ENCODE measurements at regions not wholly inside any gene's neighbourhood (a gene's known extent, or its start where the extent isn't known, plus 50 kb on each side); places are given as distances from the start of the nearest gene placed in this dataset.
A peak's percentile ranks its signal among the peaks of the same experiment; 100 is the strongest.
"Not testable (repeated sequence)": the region's sequence is repeated elsewhere in the genome, so short reads cannot be mapped to it uniquely, and the experiment has no call there.

DNA sequence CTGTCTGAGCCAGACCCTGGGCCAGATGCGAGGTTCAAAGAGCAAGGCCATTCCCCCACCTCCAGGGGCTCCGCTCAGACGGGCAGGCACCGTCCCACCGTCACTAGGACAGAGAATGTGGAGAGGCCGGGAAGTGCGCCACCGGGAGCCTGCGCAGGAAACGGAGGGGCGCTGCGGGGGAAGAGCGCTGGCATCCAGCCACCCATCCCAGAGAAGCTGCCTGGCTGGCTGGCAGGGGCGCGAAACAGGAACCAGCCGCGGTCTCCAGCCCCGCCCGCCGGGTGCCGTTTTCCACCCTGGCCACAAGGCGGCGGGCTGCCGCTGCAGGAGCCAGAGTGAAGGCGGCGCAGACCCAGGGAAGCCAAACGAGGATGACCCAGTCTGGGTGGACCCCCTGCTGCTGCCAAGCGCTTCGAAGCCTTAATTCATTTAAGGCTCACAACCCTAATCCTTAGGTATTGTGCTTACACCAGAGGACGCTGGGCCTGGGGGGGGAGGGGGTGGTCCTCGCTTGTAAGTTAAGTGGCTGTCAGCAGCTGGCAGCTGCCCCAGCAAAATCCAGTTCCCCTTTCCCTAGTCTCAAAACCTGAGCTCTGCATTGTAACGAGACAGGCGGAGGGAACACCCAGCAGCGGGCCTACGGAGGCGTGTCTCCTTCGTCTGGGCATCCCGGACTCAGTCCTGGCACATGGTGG, 114.8 kb upstream of the SMURF2 start:
- not testable (repeated sequence) for H3K27ac ChIP-seq (ENCODE audit: low read length)
- H3K4me3 ChIP-seq (ENCODE audit: low read depth in 1 of 2, low read length in 2 of 2) = peak overlapping the region; percentile 11 to 58

DNA sequence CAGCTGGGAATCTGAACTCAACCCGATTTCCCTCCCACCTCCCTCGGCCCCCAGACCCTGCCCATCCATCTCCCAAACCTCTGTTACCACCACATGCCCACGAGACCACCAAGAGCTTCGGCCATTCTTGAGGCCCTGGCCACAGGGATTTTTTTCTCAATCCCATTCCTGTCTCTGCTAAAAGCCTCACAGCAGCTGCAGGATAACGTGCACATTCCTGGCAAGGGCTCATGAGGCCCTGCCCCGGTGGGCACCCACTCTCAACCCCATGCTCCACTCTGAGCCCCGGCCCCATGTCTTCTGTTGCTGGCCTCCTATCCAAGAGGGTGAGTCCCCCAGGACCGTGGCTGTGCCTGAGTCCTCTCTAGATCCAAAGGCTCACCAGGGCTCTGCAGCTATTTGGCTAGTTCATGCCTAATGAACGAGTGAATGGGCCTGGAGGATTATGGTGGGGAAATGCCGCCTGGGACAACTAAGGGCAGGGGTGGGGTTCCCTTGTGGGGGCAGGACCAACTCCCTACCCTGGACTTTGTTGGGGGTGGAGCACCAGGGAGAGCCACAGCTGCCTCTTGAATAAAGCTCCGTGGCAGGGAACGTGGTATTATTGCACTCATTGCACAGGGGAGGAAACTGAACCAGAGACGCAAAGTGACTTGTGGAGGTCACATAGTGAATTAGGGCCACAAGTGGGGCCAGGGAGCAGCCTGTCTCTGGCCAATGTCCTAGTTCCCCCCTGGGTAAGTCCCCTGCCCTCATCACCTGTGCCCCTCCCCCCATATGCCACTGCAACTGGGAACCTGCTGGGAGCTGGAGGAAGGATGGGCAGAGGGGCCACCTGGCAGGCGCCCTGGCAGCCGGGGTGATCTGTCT, 113.8 kb upstream of the SMURF2 start:
- Histone ChIP-seq H3K9me3 (ENCODE audit: control insufficient read depth in 1 of 2, low read length in 2 of 2) (no peaks in the 10 kb centered on the region), H3K4me3 (ENCODE audit: low read depth in 1 of 2, low read length in 2 of 2) (no peak overlapping the region), H3K36me3 (ENCODE audit: control insufficient read depth in 1 of 2, insufficient read depth in 2 of 2, low read length in 2 of 2) (no peaks in the 10 kb centered on the region), H3K27ac (ENCODE audit: low read length) (no peak overlapping the region), H3K4me1 (ENCODE audit: control insufficient read depth in 1 of 2, insufficient read depth in 2 of 2, low read length in 2 of 2) (peaks cover 4 to 47% of the 10 kb centered on the region in 2 donors), H3K27me3 (ENCODE audit: low read depth, low read length) (peaks cover 12% of the 10 kb centered on the region)

More for the DNA sequence above, 114.8 kb upstream of the SMURF2 start:
- Histone ChIP-seq H3K27me3 (ENCODE audit: low read depth, low read length) (peaks cover 14% of the 10 kb centered on the region), H3K4me1 (ENCODE audit: control insufficient read depth in 1 of 2, insufficient read depth in 2 of 2, low read length in 2 of 2) (peaks cover 4 to 56% of the 10 kb centered on the region in 2 donors)
- H3K9me3 ChIP-seq (ENCODE audit: control insufficient read depth in 1 of 2, low read length in 2 of 2); H3K36me3 ChIP-seq (ENCODE audit: control insufficient read depth in 1 of 2, insufficient read depth in 2 of 2, low read length in 2 of 2): not testable (repeated sequence)

- Histone ChIP-seq H3K27me3 (ENCODE audit: low read depth, low read length) (peaks cover 12% of the 10 kb centered on the region), H3K36me3 (ENCODE audit: control insufficient read depth in 1 of 2, insufficient read depth in 2 of 2, low read length in 2 of 2) (no peaks in the 10 kb centered on the region), H3K27ac (ENCODE audit: low read length) (no peak overlapping the region), H3K9me3 (ENCODE audit: control insufficient read depth in 1 of 2, low read length in 2 of 2) (no peaks in the 10 kb centered on the region), H3K4me1 (ENCODE audit: control insufficient read depth in 1 of 2, insufficient read depth in 2 of 2, low read length in 2 of 2) (peaks cover 4 to 38% of the 10 kb centered on the region in 2 donors), H3K4me3 (ENCODE audit: low read depth in 1 of 2, low read length in 2 of 2) (no peak overlapping the region)
Observed at GRCh38 chr17:64774888-64775540, 112.9 kb upstream of the SMURF2 start.

DNA sequence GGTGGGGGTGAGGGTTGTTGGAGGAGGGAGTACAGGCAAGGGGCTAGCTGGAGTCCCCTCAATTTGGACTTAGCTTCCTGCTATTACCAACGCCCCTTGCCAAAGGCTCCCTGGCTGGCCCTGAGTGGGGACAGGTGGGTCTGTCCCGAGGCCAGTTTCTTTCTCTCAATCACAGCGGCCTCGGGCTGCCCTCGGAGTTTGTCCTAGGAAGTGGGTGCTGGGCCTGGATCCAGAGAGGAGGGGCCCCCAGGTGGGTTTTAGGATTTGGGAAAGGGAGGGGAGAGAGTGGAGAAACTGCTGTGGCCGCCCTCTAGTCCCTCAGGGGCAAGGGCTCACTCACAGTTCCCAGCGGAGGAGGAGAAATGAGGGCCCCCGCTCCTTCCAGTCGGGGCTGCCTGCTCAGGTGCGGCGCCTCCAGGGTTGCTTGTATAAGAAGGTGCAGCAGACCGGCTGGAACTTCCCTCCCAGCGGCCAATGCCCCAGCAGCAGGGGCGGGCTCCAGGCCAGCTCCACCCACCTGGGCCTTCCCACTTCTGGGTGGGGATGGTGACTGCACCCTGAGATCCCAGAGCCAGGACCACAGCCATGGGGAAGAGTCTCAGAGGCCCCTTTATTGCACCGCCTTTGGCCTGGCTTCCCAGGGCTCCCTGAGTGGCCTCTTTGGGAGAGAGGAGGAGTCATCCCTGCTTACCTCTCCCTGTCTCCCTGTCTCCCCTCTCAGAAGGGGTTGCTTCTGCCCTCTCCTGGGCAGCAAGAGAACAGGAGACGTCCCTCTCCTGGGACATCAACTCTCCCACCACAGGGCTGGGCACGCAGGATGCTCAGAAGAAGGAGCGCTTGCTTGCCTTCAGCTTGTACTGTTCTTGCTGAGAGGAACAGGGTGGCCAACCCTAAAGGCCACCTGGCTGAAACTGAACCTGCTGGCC, 112.0 kb upstream of the SMURF2 start:
- H3K27me3 ChIP-seq (ENCODE audit: low read depth, low read length) = peaks cover 4% of the 10 kb centered on the region
- H3K9me3 ChIP-seq (ENCODE audit: control insufficient read depth in 1 of 2, low read length in 2 of 2) = no peaks in the 10 kb centered on the region
- no peaks in the 10 kb centered on the region for H3K36me3 ChIP-seq (ENCODE audit: control insufficient read depth in 1 of 2, insufficient read depth in 2 of 2, low read length in 2 of 2)
- peaks cover 4 to 28% of the 10 kb centered on the region in 2 donors for H3K4me1 ChIP-seq (ENCODE audit: control insufficient read depth in 1 of 2, insufficient read depth in 2 of 2, low read length in 2 of 2)
- H3K4me3 ChIP-seq (ENCODE audit: low read depth in 1 of 2, low read length in 2 of 2) = no peak overlapping the region
- no peak overlapping the region for H3K27ac ChIP-seq (ENCODE audit: low read length)

GRCh38 chr17:64773386-64773835, 111.3 kb upstream of the SMURF2 start:
- H3K4me1 ChIP-seq (ENCODE audit: control insufficient read depth in 1 of 2, insufficient read depth in 2 of 2, low read length in 2 of 2) = peaks cover 4 to 23% of the 10 kb centered on the region in 2 donors
- no peak overlapping the region for H3K27ac ChIP-seq (ENCODE audit: low read length)
- no peak overlapping the region for H3K4me3 ChIP-seq (ENCODE audit: low read depth in 1 of 2, low read length in 2 of 2)
- no peaks in the 10 kb centered on the region for H3K27me3 ChIP-seq (ENCODE audit: low read depth, low read length)
- no peaks in the 10 kb centered on the region for H3K36me3 ChIP-seq (ENCODE audit: control insufficient read depth in 1 of 2, insufficient read depth in 2 of 2, low read length in 2 of 2)
- no peaks in the 10 kb centered on the region for H3K9me3 ChIP-seq (ENCODE audit: control insufficient read depth in 1 of 2, low read length in 2 of 2)

DNA sequence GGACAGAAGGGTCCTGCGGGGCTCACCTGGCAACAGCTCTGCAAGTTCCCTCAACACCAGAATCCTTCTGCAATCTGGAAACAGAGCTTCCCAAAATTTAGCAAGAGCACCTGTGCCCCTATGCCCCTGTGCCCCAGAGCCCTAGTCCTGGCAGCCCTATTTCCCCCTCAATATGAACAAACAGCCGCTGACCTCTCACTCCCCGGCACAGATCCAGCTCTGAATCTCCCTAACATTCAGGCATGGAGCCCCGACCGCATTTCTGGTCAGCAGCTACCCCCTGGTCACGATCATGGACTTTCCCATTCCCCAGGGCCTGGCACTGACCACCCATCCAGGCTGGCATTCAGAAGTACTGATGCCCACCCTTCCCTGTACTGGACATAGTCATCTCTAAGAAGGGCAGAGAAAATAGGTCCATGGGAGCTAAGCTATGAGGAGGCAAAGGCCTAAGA, 110.8 kb upstream of the SMURF2 start:
- Histone ChIP-seq H3K9me3 (ENCODE audit: control insufficient read depth in 1 of 2, low read length in 2 of 2) (no peaks in the 10 kb centered on the region), H3K4me1 (ENCODE audit: control insufficient read depth in 1 of 2, insufficient read depth in 2 of 2, low read length in 2 of 2) (peaks cover 4 to 17% of the 10 kb centered on the region in 2 donors), H3K4me3 (ENCODE audit: low read depth in 1 of 2, low read length in 2 of 2) (no peak overlapping the region), H3K27ac (ENCODE audit: low read length) (no peak overlapping the region), H3K36me3 (ENCODE audit: control insufficient read depth in 1 of 2, insufficient read depth in 2 of 2, low read length in 2 of 2) (no peaks in the 10 kb centered on the region), H3K27me3 (ENCODE audit: low read depth, low read length) (no peaks in the 10 kb centered on the region)

- Histone ChIP-seq H3K4me3 (ENCODE audit: low read depth in 1 of 2, low read length in 2 of 2) (no peak overlapping the region), H3K27me3 (ENCODE audit: low read depth, low read length) (no peaks in the 10 kb centered on the region), H3K4me1 (ENCODE audit: control insufficient read depth in 1 of 2, insufficient read depth in 2 of 2, low read length in 2 of 2) (peaks cover under 1 to 11% of the 10 kb centered on the region in 2 donors), H3K36me3 (ENCODE audit: control insufficient read depth in 1 of 2, insufficient read depth in 2 of 2, low read length in 2 of 2) (no peaks in the 10 kb centered on the region), H3K27ac (ENCODE audit: low read length) (no peak overlapping the region), H3K9me3 (ENCODE audit: control insufficient read depth in 1 of 2, low read length in 2 of 2) (no peaks in the 10 kb centered on the region)
Observed at GRCh38 chr17:64771980-64772844, 110.1 kb upstream of the SMURF2 start.

GRCh38 chr17:64769712-64770111, 107.6 kb upstream of the SMURF2 start:
- Histone ChIP-seq H3K27me3 (ENCODE audit: low read depth, low read length) (no peaks in the 10 kb centered on the region), H3K9me3 (ENCODE audit: control insufficient read depth in 1 of 2, low read length in 2 of 2) (no peaks in the 10 kb centered on the region), H3K4me3 (ENCODE audit: low read depth in 1 of 2, low read length in 2 of 2) (no peak overlapping the region), H3K4me1 (ENCODE audit: control insufficient read depth in 1 of 2, insufficient read depth in 2 of 2, low read length in 2 of 2) (peaks cover 0 to 4% of the 10 kb centered on the region in 2 donors), H3K36me3 (ENCODE audit: control insufficient read depth in 1 of 2, insufficient read depth in 2 of 2, low read length in 2 of 2) (peaks cover 0 to 3% of the 10 kb centered on the region in 2 donors), H3K27ac (ENCODE audit: low read length) (no peak overlapping the region)

GRCh38 chr17:64767269-64767997, 105.3 kb upstream of the SMURF2 start:
- H3K27me3 ChIP-seq (ENCODE audit: low read depth, low read length) = no peaks in the 10 kb centered on the region
- no peak overlapping the region for H3K4me3 ChIP-seq (ENCODE audit: low read depth in 1 of 2, low read length in 2 of 2)
- H3K27ac ChIP-seq (ENCODE audit: low read length) = no peak overlapping the region
- peaks cover 7% of the 10 kb centered on the region in 2 donors for H3K36me3 ChIP-seq (ENCODE audit: control insufficient read depth in 1 of 2, insufficient read depth in 2 of 2, low read length in 2 of 2)
- H3K4me1 ChIP-seq (ENCODE audit: control insufficient read depth in 1 of 2, insufficient read depth in 2 of 2, low read length in 2 of 2) = no peaks in the 10 kb centered on the region
- H3K9me3 ChIP-seq (ENCODE audit: control insufficient read depth in 1 of 2, low read length in 2 of 2) = no peaks in the 10 kb centered on the region
